Esophagus squamous epithelium (tissue), 4 donors: ENCODE measurements at regions not wholly inside any gene's neighbourhood (a gene's known extent, or its start where the extent isn't known, plus 50 kb on each side); places are given as distances from the start of the nearest gene placed in this dataset.

Experiments used
- POLR2A ChIP-seq, 4 donors: fragments of 450-650 bp; IDR thresholded peaks; one replicate each; pipeline ENCODE4 v1.6.1; 2017; ENCODE audit warnings: antibody characterized with exemption in 4 of 4, mild to moderate bottlenecking in 4 of 4, moderate library complexity in 3 of 4
- TF ChIP-seq, protein P1 (sequence below), 6 experiments: fragments of 450-650 bp in 4 of 6; fragments of 200-600 bp in 2 of 6; sonication (generic) in 2 of 6; IDR thresholded peaks; one replicate each; pipeline ENCODE4 v1.5.1; 2016 to 2019; ENCODE audit warnings: antibody characterized with exemption in 6 of 6, mild to moderate bottlenecking in 4 of 6, moderate library complexity in 4 of 6

DNA sequence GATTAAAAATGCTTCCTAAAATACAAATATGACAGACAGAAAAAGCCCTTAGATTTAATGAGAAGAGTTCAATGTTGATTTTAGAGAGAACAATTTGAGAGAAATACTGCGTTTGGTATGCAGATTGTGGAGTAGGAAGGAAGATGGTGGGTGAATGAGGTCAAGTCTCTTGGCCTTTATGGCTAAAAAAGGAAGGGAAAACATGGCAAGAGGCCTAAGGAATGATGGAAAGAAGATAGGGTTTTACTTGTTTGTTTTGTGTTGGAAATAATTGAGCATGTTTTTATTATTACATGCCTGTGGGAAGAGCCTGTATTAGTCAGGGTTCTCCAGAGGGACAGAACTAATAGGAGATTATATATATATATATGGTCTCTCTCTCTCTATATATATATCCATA lies 318.1 kb downstream of the TRIB2 start:
- TF ChIP-seq, protein P1, sequence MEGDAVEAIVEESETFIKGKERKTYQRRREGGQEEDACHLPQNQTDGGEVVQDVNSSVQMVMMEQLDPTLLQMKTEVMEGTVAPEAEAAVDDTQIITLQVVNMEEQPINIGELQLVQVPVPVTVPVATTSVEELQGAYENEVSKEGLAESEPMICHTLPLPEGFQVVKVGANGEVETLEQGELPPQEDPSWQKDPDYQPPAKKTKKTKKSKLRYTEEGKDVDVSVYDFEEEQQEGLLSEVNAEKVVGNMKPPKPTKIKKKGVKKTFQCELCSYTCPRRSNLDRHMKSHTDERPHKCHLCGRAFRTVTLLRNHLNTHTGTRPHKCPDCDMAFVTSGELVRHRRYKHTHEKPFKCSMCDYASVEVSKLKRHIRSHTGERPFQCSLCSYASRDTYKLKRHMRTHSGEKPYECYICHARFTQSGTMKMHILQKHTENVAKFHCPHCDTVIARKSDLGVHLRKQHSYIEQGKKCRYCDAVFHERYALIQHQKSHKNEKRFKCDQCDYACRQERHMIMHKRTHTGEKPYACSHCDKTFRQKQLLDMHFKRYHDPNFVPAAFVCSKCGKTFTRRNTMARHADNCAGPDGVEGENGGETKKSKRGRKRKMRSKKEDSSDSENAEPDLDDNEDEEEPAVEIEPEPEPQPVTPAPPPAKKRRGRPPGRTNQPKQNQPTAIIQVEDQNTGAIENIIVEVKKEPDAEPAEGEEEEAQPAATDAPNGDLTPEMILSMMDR (IDR thresholded peaks at IDR 0.05) = no peak
- no peak for TF ChIP-seq POLR2A (IDR thresholded peaks at IDR 0.05)
